Peyer's patch (tissue), 4 donors: ENCODE measurements at regions not wholly inside any gene's neighbourhood (a gene's known extent, or its start where the extent isn't known, plus 50 kb on each side); places are given as distances from the start of the nearest gene placed in this dataset.

Experiments used
- POLR2A ChIP-seq, 2 donors: fragments of 450-650 bp; IDR thresholded peaks; one replicate each; pipeline ENCODE4 v1.5.1; 2017; ENCODE audit warnings: antibody characterized with exemption in 2 of 2, mild to moderate bottlenecking in 2 of 2, moderate library complexity in 2 of 2
- TF ChIP-seq, protein P1 (sequence below), 6 experiments: fragments of 450-650 bp in 4 of 6; fragments of 200-600 bp in 2 of 6; sonication (generic) in 1 of 6; IDR thresholded peaks; one replicate each; pipeline ENCODE4 v1.5.1; 2017 to 2019; ENCODE audit warnings: antibody characterized with exemption in 6 of 6, mild to moderate bottlenecking in 3 of 6, moderate library complexity in 1 of 6

DNA sequence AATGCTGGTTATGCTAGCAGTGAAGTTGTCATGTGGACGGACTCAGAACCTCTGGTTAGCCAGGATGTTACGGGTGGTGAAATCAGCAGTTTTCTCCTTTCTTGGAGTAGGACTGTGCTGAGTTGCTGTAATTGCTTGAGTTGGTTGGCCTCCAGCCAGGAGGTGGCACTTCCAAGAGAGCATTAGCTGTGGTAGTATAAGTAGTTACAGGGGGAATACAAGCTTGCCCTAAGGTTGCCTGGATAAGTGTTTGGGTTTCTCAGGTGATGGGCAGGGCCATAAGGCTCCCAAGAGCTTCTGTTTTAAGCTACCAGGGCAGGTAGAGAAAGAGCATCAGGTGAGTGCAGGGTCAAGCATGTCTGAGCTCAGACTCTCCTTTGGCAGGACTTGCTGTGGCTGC, 103.0 kb downstream of the ZNF518B start:
- TF ChIP-seq, protein P1, sequence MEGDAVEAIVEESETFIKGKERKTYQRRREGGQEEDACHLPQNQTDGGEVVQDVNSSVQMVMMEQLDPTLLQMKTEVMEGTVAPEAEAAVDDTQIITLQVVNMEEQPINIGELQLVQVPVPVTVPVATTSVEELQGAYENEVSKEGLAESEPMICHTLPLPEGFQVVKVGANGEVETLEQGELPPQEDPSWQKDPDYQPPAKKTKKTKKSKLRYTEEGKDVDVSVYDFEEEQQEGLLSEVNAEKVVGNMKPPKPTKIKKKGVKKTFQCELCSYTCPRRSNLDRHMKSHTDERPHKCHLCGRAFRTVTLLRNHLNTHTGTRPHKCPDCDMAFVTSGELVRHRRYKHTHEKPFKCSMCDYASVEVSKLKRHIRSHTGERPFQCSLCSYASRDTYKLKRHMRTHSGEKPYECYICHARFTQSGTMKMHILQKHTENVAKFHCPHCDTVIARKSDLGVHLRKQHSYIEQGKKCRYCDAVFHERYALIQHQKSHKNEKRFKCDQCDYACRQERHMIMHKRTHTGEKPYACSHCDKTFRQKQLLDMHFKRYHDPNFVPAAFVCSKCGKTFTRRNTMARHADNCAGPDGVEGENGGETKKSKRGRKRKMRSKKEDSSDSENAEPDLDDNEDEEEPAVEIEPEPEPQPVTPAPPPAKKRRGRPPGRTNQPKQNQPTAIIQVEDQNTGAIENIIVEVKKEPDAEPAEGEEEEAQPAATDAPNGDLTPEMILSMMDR (IDR thresholded peaks at IDR 0.05), result no peak
- no peak for TF ChIP-seq POLR2A (IDR thresholded peaks at IDR 0.05)
